Inflammatory macrophage treated with lipopolysaccharide for 1 hour (primary cell): ENCODE measurements at regions not wholly inside any gene's neighbourhood (a gene's known extent, or its start where the extent isn't known, plus 50 kb on each side); places are given as distances from the start of the nearest gene placed in this dataset.
"Not testable (repeated sequence)": the region's sequence is repeated elsewhere in the genome, so short reads cannot be mapped to it uniquely, and the experiment has no call there.

Source experiments
- DNase-seq, 2 donors: peaks; one replicate each; pipeline ENCODE4 v3.0.0-alpha.2; 2020 to 2022

DNA sequence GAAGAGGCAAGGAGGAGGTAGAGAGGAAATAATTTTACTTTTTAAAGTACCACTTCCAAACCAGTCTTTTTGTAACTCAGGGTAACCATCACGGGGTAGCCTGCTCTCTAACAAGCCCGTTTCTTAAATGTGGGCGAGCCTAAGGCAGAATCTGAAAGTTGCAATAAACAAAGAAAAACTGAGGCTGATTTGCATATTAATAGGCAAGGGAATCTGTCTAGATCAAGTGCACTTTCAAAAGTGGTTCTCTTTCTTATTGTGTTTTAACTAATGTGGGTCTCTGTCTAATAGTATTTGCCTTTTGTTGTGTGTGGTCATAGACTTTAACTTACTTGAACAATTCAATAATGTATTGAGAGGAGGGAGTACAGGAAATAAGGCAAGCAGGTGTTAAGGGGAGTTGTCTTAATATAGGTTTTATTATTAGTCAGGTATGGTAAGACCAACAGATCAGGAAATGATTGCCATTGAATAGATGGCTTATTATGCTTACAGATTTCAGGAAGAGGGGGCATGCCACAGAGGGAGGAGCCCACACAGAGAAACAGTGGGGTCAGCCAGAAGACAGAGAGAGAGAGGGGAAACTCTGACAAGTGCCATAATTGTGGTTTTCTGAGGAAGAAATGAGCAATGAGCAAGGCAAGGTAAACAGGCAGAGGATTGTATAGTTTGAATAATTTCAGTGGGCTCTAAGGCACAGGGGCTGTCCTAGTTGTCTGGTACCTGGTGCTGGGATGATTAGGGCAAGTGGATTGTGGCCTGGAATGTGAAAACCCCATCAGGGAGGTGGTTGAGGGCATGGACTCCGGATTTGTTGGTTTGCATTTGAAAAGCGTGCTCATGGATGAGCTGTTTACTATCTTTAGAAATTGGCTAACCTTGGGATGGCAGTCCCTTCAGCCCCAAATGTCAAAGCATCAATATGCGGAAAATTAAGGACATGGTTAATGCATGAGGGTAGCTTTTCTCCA lies 237.2 kb downstream of the TOX3 start:
- DNase-seq: no peak

GRCh38 chr16:52308051-52308450 lies 238.9 kb downstream of the TOX3 start:
- no peak for DNase-seq

GRCh38 chr16:52301026-52301425 lies 245.9 kb downstream of the TOX3 start:
- DNase-seq: no peak

GRCh38 chr16:52298769-52299168 lies 248.2 kb downstream of the TOX3 start:
- no peak for DNase-seq

- DNase-seq: not testable (repeated sequence)
These were observed 250.1 kb downstream of the TOX3 start for GRCh38 chr16:52296706-52297315.

DNA sequence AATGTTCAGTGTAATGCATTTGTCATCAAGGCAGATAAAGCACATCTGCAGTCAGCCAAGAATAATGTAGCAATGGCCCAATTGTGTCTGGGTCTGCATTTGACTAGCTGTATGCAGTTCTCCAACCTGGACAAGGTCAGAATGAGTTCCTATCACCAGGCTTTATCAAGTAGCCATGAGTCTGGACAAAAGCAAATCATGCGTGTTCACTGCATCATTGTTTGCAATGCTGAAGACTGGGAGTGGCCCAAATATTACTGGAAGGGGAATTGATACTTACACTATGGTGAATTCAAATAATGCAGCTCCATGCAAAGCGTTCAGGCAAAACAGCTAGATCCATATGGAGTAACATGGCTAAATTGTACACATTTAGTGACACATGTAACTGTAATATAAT lies 250.9 kb downstream of the TOX3 start:
- no peak for DNase-seq

DNA sequence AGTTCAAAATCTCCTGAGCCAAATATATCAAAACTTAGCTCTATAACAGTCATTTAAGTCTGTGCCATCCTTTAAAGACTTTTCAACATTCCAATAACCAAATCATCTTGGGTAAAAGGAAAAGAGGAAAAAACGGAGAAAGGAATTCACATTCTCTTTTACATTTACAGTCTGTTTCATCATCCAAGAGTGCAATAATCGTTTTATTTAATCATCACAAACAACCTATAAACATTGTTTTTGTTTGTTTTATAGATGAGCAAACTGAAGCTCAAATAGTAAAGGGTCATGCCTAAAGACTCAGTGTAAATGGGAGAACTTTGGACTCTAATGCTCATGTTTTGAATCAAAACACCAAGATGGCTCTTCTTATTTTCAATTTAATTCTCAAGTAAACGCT lies 252.3 kb downstream of the TOX3 start:
- DNase-seq: no peak

DNA sequence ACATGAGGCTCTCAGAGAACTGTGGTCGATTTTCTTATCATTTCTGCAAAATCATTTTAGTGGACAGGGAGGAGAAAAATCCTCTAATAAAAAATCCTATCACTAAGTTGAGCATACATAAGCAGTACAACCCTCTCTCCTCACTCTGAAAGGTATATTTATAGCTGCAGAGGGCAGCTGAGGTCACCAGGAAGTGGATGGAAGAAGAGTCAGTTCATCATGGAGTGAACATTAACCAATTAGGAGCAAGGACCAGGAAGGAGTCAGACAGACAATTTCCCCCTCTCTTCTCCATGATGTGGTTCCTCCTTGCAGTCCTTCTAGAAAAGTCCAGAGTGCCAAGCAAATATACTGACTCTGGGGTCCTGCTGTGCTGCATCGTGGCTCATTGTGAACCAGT lies 253.7 kb downstream of the TOX3 start:
- no peak for DNase-seq

DNA sequence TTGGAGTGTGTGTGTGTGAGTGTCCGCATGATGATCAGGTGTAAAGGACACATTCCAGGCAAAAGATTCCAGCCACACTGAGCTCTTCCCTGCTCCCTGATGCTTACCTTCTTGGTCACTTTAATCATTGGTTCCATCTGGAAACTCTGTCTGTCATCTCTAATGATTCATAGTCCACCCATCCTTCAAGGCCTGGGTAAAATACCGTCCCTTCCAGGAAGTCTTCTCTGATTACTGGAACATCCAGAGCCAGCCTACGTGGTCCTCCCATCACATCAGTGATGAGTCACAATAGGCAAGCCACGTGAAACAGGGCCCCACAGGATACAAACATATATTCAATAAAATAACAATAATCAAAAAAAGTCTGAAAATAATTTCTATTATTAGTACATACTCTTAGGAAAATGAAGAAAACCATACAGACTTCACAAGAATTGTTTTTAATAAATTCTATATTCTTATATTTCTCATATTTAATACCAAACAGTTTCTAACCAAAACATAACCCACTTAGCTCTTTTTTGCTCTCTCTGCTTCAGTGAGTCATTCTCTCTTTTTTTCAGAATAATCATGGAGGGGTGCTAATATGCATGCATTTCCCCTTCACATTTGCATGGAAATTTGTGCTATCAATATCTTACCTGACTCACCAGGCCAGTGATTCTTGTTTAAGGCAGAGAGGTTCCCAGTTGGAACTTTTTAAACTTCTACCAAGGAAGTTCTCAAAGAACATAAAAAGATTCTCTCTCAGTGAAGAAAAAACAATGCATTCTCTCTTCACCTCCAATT lies 263.2 kb downstream of the TOX3 start:
- no peak for DNase-seq

- no peak for DNase-seq
These were observed 263.9 kb downstream of the TOX3 start for GRCh38 chr16:52283018-52283417.

- no peak for DNase-seq
These were observed 266.9 kb downstream of the TOX3 start for GRCh38 chr16:52280086-52280485.

DNA sequence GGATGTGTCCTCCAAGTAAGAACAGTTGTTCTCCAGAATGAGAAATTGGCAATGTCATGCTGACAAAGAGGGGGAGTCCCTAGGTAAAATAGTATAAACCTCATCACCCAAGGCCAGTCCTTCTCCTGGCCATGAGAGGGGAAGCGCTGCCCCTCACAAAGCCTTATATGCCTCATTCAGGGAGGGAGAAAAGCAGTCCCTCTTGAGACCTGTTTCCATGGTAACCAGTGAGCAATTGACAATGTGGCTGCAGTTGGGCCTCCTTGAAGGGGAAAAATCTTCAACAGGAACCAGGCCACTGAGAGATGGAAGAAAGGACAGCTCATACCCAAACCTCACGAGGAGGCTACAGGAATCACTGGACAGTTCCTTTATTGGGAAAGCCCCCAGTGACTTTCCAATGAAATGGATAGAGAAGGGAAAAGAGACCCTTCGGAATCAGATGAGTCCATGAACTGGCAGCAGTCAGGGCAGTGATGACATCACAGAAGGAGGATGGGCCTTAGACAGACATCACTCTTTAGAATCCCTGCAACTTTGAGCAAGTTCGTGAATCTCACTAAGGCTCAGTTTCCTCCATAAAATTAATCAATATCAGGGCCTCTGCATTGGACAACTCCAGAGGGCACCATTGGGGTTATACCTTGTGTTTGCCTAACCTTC lies 275.7 kb downstream of the TOX3 start:
- DNase-seq: no peak

DNA sequence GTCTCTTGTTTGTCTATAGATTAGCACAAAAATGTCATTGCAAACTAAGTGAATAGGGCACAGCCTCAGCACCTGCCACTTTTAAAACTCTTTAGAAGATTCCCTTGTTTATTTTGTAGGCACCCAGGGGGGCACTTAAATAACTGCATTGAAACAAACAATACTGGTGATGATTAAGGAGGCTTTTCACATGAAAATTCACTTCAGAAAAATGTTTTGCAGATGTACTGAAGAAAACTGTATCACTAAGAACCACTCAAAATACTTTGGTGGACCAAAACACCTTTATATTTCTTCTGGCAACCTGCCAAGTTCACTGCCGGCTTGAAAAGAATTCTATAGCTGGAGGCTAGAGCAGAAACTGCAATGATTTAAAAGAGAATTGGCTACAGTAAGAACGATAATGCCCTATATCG lies 281.5 kb downstream of the TOX3 start:
- no peak for DNase-seq

GRCh38 chr16:52257534-52257933 lies 289.4 kb downstream of the TOX3 start:
- no peak for DNase-seq

DNA sequence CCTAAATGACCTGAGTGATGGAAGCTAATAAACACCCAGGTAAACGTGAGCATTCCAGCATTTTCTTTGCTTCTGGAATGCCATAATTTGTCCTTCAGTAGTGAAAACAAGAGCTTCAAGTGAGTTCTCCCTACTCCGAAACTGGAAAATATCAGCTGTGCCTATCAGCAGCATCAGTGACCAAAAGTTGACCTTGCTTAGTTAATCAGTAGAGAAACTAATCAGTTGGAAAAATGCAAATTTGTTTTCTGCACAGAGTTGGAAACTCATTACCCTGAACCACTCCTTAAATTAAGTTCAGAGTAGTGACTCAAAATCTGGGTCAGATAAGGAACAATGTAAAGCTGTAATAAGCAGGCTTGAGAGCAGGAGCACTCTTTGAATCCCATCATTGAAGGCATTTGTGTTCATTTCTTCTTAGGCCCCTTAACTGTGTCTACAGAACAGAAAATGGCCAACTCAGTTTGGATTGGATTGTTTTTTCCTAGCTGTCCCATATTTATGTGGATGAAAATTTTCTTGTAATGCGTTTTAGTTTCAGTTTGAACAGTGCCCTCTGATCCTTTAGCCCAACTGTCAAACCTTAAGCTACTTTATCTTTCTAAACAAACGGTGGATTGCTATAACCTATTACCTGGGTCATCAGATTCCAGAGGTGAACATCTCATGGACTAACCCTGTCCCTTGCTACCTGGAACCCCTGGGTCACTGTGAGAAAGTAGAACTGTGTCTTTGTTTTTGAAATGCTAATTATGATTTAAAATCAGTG lies 290.4 kb downstream of the TOX3 start:
- DNase-seq: no peak

DNA sequence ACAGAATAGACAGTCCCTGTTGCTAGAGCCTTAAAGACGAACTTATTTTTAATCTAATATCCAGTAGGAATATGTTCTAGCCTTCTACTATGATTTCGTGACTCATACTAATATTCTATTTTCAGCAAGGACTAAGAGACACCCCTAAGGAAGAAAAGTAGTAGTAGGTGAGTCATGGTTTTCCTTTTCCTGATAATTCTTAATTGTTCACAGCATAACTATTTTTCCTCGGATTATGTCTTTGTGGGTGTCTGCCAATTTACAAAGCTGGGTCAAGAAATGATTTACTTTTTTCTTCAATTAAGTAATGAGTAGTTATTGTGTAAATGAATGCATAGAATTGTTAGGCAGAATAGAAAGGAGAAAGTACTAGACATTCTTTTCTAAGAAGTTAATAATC lies 292.2 kb downstream of the TOX3 start:
- DNase-seq: no peak

DNA sequence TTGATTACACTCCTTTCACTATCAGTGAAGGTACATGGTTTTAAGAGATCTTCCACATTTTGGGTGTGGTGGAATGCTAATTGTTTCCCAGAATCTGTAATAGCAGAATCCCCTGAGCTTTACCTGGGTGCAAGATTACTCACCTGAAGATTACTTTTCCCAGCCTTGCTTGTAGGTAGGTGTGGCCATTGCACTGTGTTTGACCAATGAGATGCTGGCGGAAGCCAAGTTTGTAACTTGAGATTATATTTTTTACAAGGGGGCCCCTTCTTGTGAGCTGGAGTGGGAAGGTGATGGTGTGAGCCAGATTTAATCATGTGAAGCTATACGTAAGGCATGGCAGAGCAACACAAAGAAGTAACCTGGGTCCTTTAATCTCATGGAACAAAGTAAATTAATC lies 294.3 kb downstream of the TOX3 start:
- DNase-seq: no peak

GRCh38 chr16:52251495-52251894 lies 295.4 kb downstream of the TOX3 start:
- DNase-seq: no peak

GRCh38 chr16:52247737-52248136 lies 299.2 kb downstream of the TOX3 start:
- DNase-seq: no peak

- DNase-seq: no peak
These were observed 308.2 kb downstream of the TOX3 start for GRCh38 chr16:52238710-52239109.

DNA sequence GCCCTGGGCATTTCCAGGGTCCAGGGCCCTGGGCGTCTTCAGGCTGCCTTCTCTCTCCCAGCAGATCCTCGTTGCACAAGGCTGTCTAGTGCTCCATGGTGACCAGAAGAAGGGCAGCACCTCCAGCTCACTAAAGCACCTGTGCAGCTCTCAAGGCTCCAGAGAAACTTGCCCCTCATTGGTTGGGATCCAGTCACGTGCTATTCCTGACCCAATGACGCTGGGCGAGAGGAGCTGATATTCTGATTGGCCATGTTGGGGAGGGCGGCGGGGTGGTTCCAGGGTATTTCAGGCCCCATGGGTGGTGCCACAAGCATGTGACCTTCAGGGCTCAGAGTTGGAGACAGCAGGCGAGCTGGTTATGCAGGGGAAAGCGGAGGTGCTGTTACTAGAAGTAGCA lies 309.1 kb downstream of the TOX3 start:
- no peak for DNase-seq

DNA sequence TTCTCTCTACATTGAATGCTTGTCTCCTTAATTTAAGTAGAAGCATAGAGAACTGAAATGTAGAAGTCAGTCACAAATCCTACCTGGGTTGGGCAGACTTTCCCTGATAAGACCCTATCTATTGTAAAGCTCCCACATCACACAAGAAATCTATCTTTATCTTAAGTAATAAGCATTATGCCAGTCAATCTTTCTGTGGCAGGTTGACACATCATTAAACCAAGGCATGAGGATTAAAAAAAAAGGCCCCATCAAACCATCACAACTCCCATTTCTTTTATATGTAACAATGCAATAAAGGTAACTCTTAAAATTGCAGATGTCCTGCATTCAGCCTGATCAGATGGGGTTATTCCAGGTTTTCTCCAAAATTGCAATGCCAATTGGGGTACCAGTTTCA lies 311.8 kb downstream of the TOX3 start:
- DNase-seq: no peak
